C4-2B (cell line): ENCODE measurements at regions not wholly inside any gene's neighbourhood (a gene's known extent, or its start where the extent isn't known, plus 50 kb on each side); places are given as distances from the start of the nearest gene placed in this dataset.
"Not testable (repeated sequence)": the region's sequence is repeated elsewhere in the genome, so short reads cannot be mapped to it uniquely, and the experiment has no call there.

Experiments used
- H3K27ac ChIP-seq: fragments of 450-650 bp; 2 replicates; pipeline ENCODE4 v1.5.1; 2017
- ZFX ChIP-seq: fragments of 450-650 bp; IDR thresholded peaks from 2 replicates; pipeline ENCODE4 v1.6.1; 2017
- TF ChIP-seq, protein P1 (sequence below): fragments of 450-650 bp; conservative IDR thresholded peaks from 2 replicates; pipeline ENCODE4 v1.5.1; 2017; ENCODE audit warnings: mild to moderate bottlenecking

DNA sequence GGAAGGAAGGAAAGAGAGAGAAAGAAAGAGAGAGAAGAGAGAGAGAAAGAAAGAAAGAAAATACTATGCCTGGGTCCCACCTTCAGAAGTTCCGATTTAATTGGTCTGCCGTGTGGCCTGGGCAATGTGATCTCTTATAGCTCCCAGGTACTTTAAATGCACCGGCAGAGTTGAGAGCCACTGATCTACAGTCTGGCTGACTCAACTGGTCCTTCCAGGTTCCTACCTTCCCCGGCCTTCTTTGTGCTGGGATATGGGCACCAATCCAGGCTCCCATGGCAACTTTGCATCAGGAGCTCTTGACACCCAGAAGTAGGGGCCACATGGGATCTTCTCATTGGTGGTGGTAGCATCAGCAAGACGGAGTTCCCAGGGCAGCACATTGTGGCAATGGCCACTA, 186.5 kb upstream of the ATP6AP2 start:
- TF ChIP-seq, protein P1, sequence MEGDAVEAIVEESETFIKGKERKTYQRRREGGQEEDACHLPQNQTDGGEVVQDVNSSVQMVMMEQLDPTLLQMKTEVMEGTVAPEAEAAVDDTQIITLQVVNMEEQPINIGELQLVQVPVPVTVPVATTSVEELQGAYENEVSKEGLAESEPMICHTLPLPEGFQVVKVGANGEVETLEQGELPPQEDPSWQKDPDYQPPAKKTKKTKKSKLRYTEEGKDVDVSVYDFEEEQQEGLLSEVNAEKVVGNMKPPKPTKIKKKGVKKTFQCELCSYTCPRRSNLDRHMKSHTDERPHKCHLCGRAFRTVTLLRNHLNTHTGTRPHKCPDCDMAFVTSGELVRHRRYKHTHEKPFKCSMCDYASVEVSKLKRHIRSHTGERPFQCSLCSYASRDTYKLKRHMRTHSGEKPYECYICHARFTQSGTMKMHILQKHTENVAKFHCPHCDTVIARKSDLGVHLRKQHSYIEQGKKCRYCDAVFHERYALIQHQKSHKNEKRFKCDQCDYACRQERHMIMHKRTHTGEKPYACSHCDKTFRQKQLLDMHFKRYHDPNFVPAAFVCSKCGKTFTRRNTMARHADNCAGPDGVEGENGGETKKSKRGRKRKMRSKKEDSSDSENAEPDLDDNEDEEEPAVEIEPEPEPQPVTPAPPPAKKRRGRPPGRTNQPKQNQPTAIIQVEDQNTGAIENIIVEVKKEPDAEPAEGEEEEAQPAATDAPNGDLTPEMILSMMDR: no peak
- no peak for TF ChIP-seq ZFX
- no peak overlapping the region for H3K27ac ChIP-seq

DNA sequence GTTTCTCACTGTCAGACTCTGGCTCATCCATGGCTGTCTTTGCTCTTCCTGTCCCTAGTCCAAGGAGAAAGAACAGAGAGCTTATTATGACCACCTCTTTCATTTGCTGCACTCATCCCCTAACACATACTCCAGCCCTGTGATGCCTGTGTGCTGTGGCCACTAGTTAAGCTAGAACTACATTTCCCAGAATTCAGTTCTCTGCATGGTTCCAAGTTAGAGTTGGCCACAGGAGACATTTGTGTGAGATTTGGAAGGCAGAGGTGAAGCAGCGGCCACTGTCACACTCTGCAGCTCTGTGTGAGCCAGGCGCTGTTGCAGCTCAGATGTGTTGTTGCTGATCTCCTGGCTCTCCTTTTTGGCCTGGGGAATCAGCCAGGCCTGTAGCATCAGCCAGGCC, 188.2 kb upstream of the ATP6AP2 start:
- no peak for TF ChIP-seq ZFX
- TF ChIP-seq, protein P1: no peak
- H3K27ac ChIP-seq: no peak overlapping the region

DNA sequence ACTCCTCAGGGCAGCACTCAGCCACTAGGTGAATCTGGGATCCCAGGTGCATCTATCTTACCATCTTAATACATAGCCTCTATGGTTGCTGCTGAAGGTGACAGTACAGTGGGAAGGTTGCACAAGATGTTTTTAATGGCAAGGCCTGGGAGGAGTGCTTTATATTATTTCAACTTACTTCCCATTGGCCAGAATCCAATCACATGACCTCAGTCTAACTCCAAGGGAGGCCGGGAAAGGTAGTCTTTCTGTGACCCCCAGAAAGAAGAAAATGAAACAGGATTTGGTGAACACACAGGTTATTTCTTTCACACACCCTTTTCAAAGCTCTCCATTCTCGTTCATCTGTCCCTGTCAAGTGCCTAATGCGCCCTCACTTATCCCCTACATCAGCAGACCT, 189.1 kb upstream of the ATP6AP2 start:
- no peak overlapping the region for H3K27ac ChIP-seq
- TF ChIP-seq ZFX: no peak
- TF ChIP-seq, protein P1: no peak

DNA sequence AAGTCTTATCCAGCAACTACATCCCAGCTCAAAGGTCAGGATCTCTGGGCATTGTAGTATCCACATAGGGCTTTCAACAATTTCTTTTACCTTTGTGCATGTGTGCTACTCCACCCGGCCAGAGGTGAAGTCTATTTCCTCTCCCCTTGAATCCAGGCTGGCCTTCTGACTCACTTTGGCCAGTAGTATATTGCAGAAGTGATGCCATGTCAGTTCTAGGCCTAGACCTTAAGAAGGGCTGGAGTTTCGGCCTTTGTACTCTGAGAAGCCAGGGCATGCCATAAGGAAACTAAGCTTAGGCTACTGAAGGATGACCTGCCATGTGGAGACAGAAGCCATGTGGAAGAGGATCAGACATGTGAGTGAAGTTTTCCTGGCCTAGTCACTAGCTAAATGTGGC, 191.2 kb upstream of the ATP6AP2 start:
- H3K27ac ChIP-seq: no peak overlapping the region
- TF ChIP-seq, protein P1: no peak
- TF ChIP-seq ZFX: no peak

DNA sequence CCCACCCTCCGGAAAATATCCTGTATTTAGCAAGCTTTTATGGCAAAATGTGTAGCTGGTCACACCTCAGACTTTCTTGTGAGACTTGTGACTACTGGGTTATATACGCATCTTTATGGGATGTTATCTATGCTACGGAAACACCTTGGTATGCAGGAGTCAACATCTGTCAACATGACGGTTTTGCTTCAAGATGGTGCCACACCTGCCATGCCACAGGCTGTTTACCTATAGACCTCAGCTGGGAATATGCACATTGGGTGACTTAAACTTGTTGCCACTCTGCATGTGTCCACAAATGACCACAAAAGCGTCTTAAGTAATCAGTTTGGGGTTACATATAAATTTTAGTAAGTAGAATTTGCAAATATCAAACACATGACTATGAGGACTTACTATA, 192.3 kb upstream of the ATP6AP2 start:
- TF ChIP-seq ZFX: no peak
- TF ChIP-seq, protein P1: no peak
- no peak overlapping the region for H3K27ac ChIP-seq

DNA sequence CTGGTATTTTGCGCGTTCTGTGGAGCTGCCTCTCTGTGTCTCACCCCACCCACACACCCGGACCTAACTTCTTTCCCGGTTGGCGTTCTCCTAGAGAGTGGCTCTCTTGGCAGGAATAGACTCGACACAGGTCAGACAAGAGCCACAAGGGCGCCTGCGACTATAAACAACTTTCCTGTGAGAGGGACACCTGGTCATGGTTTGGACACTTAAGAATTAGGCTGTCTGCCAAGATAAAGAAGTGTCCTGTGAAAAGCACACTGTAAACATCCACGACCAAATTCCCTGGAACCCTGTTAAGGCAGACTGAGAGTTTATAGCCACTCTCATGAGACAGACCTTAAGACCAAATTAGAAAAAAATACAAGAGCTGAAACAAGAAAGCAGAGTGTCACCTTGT, 192.9 kb upstream of the ATP6AP2 start:
- not testable (repeated sequence) for H3K27ac ChIP-seq

DNA sequence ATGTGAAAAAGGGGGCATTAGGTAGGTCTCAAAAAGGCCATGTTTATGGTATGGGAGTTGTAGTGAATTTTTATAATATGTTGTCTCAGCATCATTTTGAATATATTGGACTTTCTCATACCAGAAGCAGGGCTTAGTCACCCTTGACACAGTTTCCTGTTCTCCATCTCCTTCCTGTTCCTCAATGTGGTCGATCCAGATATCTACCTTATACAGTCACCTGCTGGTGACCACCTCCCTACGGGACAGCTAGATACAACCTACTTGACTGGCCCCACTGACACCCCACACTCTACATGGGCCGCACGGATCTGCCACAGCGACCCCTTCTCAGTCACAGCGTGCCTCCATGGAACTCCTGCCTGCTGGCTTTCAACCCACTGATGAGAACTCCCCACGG, 193.5 kb upstream of the ATP6AP2 start:
- H3K27ac ChIP-seq: not testable (repeated sequence)

DNA sequence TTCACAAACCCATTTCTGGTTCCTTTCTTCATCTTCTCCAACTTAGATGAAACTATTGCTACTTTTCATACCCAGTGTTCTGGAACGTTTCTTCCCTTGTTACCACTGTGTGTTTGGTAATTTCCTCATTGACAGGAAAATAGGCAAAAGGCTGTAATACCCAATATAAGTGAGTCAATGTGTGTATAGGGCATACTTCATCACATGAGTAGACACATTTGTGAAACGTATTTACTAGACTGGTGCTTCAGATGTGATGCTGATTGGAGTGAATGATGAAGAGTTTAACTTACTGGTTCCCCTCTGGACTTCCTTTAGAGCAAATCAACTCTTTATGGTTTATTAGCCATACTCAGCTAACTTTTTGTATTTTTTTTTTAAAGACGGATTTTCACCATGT, 195.1 kb upstream of the ATP6AP2 start:
- H3K27ac ChIP-seq: no peak overlapping the region
- TF ChIP-seq, protein P1: no peak
- TF ChIP-seq ZFX: no peak

DNA sequence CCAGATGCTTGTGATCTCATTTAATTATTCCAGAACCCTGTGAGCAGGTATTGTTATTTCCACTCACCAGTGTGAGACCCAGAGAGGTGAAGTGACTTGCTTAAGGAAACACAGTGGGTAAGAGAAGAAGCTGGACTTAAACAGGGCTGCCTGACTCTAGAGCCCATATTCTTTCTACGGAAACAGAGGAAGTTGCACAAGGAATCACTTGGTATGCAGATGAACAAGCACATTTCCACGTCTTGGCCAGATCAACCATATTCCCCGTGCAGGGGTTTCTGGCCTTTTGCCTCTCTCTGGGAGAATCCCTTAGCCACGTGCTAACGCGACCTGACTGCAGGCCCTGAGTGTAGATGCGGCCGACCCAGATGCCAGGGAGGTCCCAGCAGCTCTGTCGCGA, 195.5 kb upstream of the ATP6AP2 start:
- no peak overlapping the region for H3K27ac ChIP-seq
- TF ChIP-seq ZFX: no peak
- TF ChIP-seq, protein P1: no peak
